Smooth muscle cell (in vitro differentiated cells): ENCODE measurements at regions not wholly inside any gene's neighbourhood (a gene's known extent, or its start where the extent isn't known, plus 50 kb on each side); places are given as distances from the start of the nearest gene placed in this dataset.

ENCODE experiments used
- DNase-seq: peaks from one replicate; lab custom pipeline; 2025; ENCODE audit not compliant: unreplicated experiment; lab: John Stamatoyannopoulos, UW
- H2AFZ ChIP-seq: fragments of 200-600 bp; sonication (generic); 2 replicates; pipeline ENCODE4 v1.6.0; 2016; ENCODE audit warnings: antibody characterized with exemption, low read depth, mild to moderate bottlenecking
- H3F3A ChIP-seq: fragments of 200-600 bp; sonication (generic); 2 replicates; pipeline ENCODE4 v1.6.0; 2017; ENCODE audit warnings: antibody characterized with exemption, low read depth
- H3K27ac ChIP-seq: fragments of 200-600 bp; sonication (generic); 2 replicates; pipeline ENCODE4 v1.5.1; 2016; ENCODE audit warnings: low read depth, mild to moderate bottlenecking
- H3K27me3 ChIP-seq: fragments of 200-600 bp; sonication (generic); 2 replicates; pipeline ENCODE4 v1.6.1; 2016; ENCODE audit warnings: low read depth, mild to moderate bottlenecking
- H3K36me3 ChIP-seq: fragments of 200-600 bp; sonication (generic); 2 replicates; pipeline ENCODE4 v1.5.1; 2016; ENCODE audit warnings: low read depth
- H3K4me1 ChIP-seq: fragments of 200-600 bp; sonication (generic); 2 replicates; pipeline ENCODE4 v1.5.1; 2016; ENCODE audit warnings: low read depth
- H3K4me2 ChIP-seq: fragments of 200-600 bp; sonication (generic); 2 replicates; pipeline ENCODE4 v1.6.0; 2016; ENCODE audit warnings: mild to moderate bottlenecking
- H3K4me3 ChIP-seq: fragments of 200-600 bp; sonication (generic); 2 replicates; pipeline ENCODE4 v1.5.1; 2016; ENCODE audit warnings: mild to moderate bottlenecking
- H3K79me2 ChIP-seq: fragments of 200-600 bp; sonication (generic); 2 replicates; pipeline ENCODE4 v1.6.0; 2016; ENCODE audit warnings: low read depth, mild to moderate bottlenecking
- H3K9ac ChIP-seq: fragments of 200-600 bp; sonication (generic); 2 replicates; pipeline ENCODE4 v1.6.0; 2016; ENCODE audit warnings: low read depth
- H3K9me3 ChIP-seq: fragments of 200-600 bp; sonication (generic); replicated peaks from 2 replicates; pipeline ENCODE4 v1.5.1; 2016; ENCODE audit warnings: low read depth
- H4K20me1 ChIP-seq: fragments of 200-600 bp; sonication (generic); 2 replicates; pipeline ENCODE4 v1.6.0; 2016; ENCODE audit warnings: low read depth
- CTCF ChIP-seq: fragments of 200-600 bp; sonication (generic); IDR thresholded peaks from 2 replicates; pipeline ENCODE4 v1.5.1; 2017; ENCODE audit warnings: borderline replicate concordance, mild to moderate bottlenecking, antibody characterized with exemption; ENCODE audit not compliant: insufficient read depth, poor library complexity, severe bottlenecking
- WGBS: methylation state at CpG from one replicate; pipeline ENCODE4 v1.1.7; 2016; ENCODE audit warnings: low lambda C conversion rate; 5-methylcytosine and 5-hydroxymethylcytosine counted together

DNA sequence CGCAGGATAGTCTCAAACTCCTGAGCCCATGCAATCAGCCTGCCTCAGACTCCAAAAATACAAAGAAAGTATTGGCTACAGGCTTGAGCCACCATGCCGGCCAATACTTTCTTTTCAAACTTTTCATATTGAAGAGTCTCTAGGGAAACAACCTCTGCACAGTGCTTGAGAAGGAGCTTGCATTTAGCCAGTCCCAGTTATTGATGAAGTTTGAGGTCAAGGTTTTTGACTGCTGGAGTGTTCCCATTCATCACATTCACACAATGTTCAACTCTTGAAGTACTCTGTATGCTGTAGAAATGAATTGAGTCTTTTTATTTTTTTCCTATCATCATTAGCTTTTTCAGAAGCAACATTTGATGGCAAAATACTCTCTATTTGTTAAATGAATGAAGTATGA lies 355.8 kb upstream of the E2F7 start:
- DNase-seq = no peak
- H3K36me3 ChIP-seq = no peaks in the 10 kb centered on the region
- H3K4me1 ChIP-seq = no peaks in the 10 kb centered on the region
- TF ChIP-seq CTCF = no peak
- no peak overlapping the region for H2AFZ ChIP-seq
- H4K20me1 ChIP-seq = no peaks in the 10 kb centered on the region
- H3K27me3 ChIP-seq = no peaks in the 10 kb centered on the region
- no peak overlapping the region for H3K27ac ChIP-seq
- 98% methylated on average over 2 of the region's 2 CpGs for WGBS
- H3K79me2 ChIP-seq = no peaks in the 10 kb centered on the region
- no peak overlapping the region for H3K4me2 ChIP-seq
- H3K4me3 ChIP-seq = no peak overlapping the region
- no peaks in the 10 kb centered on the region for H3K9me3 ChIP-seq
- no peaks in the 10 kb centered on the region for H3F3A ChIP-seq
- no peak overlapping the region for H3K9ac ChIP-seq

DNA sequence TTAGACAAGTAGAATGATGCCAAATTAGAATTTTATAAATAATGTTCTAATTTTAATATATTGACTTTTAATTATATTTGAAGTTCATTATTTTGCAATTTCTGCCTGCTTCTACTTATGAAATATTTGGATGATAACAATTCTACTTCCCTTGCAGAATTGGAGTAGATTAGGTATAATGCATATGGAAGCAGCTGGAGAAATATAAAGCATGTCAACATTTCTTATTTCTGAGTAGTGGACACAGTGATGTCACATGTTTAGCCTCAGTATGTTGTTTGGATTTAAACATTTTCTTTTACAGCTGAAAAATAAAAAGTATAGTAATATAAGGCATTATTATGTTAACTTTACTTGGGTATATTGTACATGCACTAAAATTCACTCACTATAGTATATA lies 344.2 kb upstream of the E2F7 start:
- Histone ChIP-seq H4K20me1 (no peaks in the 10 kb centered on the region), H3K4me3 (no peak overlapping the region), H3F3A (no peaks in the 10 kb centered on the region), H3K9me3 (no peaks in the 10 kb centered on the region), H2AFZ (no peak overlapping the region), H3K4me2 (no peak overlapping the region), H3K9ac (no peak overlapping the region), H3K79me2 (no peaks in the 10 kb centered on the region), H3K27ac (no peak overlapping the region), H3K27me3 (no peaks in the 10 kb centered on the region), H3K4me1 (no peaks in the 10 kb centered on the region), H3K36me3 (no peaks in the 10 kb centered on the region)
- no peak for DNase-seq
- no peak for TF ChIP-seq CTCF

DNA sequence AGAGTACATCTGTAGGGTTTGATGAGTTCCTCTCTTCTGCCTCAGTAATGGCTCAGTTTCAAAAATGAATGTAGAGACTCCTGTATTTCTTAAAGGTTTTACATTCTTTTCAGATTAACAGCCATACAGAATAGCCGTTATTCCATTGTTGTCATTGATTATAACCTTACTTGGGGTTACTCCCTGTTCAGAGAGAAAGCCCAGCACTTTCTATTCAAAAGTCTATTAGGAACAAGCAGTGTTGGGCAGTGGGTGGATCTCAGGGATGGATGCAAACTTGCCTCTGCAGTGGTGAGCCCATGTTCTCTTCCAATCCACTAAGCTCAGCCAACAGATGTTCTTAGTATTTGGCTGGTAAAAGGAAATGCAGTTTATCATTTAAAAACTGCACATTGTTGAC lies 342.6 kb upstream of the E2F7 start:
- TF ChIP-seq CTCF = no peak
- Histone ChIP-seq H3K4me2 (no peak overlapping the region), H3K27ac (no peak overlapping the region), H3K4me1 (no peaks in the 10 kb centered on the region), H2AFZ (no peak overlapping the region), H3K4me3 (no peak overlapping the region), H3K9ac (no peak overlapping the region), H3K27me3 (no peaks in the 10 kb centered on the region), H3K36me3 (no peaks in the 10 kb centered on the region), H3K79me2 (no peaks in the 10 kb centered on the region), H3F3A (no peaks in the 10 kb centered on the region), H3K9me3 (no peaks in the 10 kb centered on the region), H4K20me1 (no peaks in the 10 kb centered on the region)
- WGBS = 95% methylated on average over 1 of the region's 1 CpG
- no peak for DNase-seq

- no peaks in the 10 kb centered on the region for H3K36me3 ChIP-seq
- no peaks in the 10 kb centered on the region for H3K27me3 ChIP-seq
- H2AFZ ChIP-seq = no peak overlapping the region
- no peak overlapping the region for H3K4me2 ChIP-seq
- no peak for TF ChIP-seq CTCF
- H3K4me1 ChIP-seq = no peaks in the 10 kb centered on the region
- 82% methylated on average over 4 of the region's 4 CpGs for WGBS
- no peak overlapping the region for H3K27ac ChIP-seq
- no peak overlapping the region for H3K4me3 ChIP-seq
- no peaks in the 10 kb centered on the region for H3F3A ChIP-seq
- no peak overlapping the region for H3K9ac ChIP-seq
- no peaks in the 10 kb centered on the region for H3K9me3 ChIP-seq
- H4K20me1 ChIP-seq = no peaks in the 10 kb centered on the region
- no peaks in the 10 kb centered on the region for H3K79me2 ChIP-seq
- no peak for DNase-seq
Measured at GRCh38 chr12:77406219-77406905, 341.0 kb upstream of the E2F7 start.
